MM.1S (cell line): ENCODE measurements at regions not wholly inside any gene's neighbourhood (a gene's known extent, or its start where the extent isn't known, plus 50 kb on each side); places are given as distances from the start of the nearest gene placed in this dataset.

ENCODE experiments used
- DNase-seq: peaks from one replicate; pipeline ENCODE4 v3.0.0-alpha.2; 2015
- H2AFZ ChIP-seq: fragments of 300-600 bp; sonication (generic); 2 replicates; pipeline ENCODE4 v1.6.0; 2016; ENCODE audit warnings: antibody characterized with exemption, low read length
- H3F3A ChIP-seq: fragments of 300-600 bp; sonication (generic); 2 replicates; pipeline ENCODE4 v1.6.1; 2016; ENCODE audit warnings: mild to moderate bottlenecking, antibody characterized with exemption, low read length, moderate library complexity, mixed read lengths; ENCODE audit not compliant: insufficient read depth
- H3K27ac ChIP-seq: fragments of 300-600 bp; sonication (generic); 2 replicates; pipeline ENCODE4 v1.5.1; 2016; ENCODE audit warnings: mild to moderate bottlenecking, low read length
- H3K27me3 ChIP-seq: fragments of 300-600 bp; sonication (generic); replicated peaks from 2 replicates; pipeline ENCODE4 v1.6.0; 2016; ENCODE audit warnings: low read length; ENCODE audit not compliant: insufficient read depth
- H3K36me3 ChIP-seq: fragments of 300-600 bp; sonication (generic); replicated peaks from 2 replicates; pipeline ENCODE4 v1.6.1; 2016; ENCODE audit warnings: mild to moderate bottlenecking, low read length, mixed read lengths; ENCODE audit not compliant: insufficient read depth
- H3K4me1 ChIP-seq: fragments of 300-600 bp; sonication (generic); 2 replicates; pipeline ENCODE4 v1.6.1; 2016; ENCODE audit warnings: low read length, mixed read lengths
- H3K4me2 ChIP-seq: fragments of 300-600 bp; sonication (generic); 2 replicates; pipeline ENCODE4 v1.6.0; 2016; ENCODE audit warnings: low read depth, low read length
- H3K4me3 ChIP-seq: fragments of 300-600 bp; sonication (generic); 2 replicates; pipeline ENCODE4 v1.5.1; 2016; ENCODE audit warnings: low read length, mixed read lengths
- H3K79me2 ChIP-seq: fragments of 300-600 bp; sonication (generic); 2 replicates; pipeline ENCODE4 v1.6.1; 2016; ENCODE audit warnings: mixed run types, low read length, mixed read lengths
- H3K9ac ChIP-seq: fragments of 300-600 bp; sonication (generic); 2 replicates; pipeline ENCODE4 v1.6.1; 2016; ENCODE audit warnings: low read length, mixed read lengths
- H3K9me2 ChIP-seq: fragments of 300-600 bp; sonication (generic); replicated peaks from 2 replicates; pipeline ENCODE4 v1.6.1; 2016; ENCODE audit warnings: mild to moderate bottlenecking, low read length, mixed read lengths; ENCODE audit not compliant: insufficient read depth
- H3K9me3 ChIP-seq: fragments of 300-600 bp; sonication (generic); replicated peaks from 2 replicates; pipeline ENCODE4 v1.6.1; 2016; ENCODE audit warnings: mild to moderate bottlenecking, low read length, mixed read lengths; ENCODE audit not compliant: insufficient read depth
- H4K20me1 ChIP-seq: fragments of 300-600 bp; sonication (generic); 2 replicates; pipeline ENCODE4 v1.6.1; 2016; ENCODE audit warnings: mild to moderate bottlenecking, low read length, moderate library complexity, mixed read lengths; ENCODE audit not compliant: insufficient read depth
- CTCF ChIP-seq: fragments of 300-600 bp; sonication (generic); IDR thresholded peaks from 2 replicates; pipeline ENCODE4 v1.5.1; 2016; ENCODE audit warnings: antibody characterized with exemption, low read length, mixed read lengths
- EZH2 ChIP-seq: fragments of 300-600 bp; sonication (generic); optimal IDR thresholded peaks from 2 replicates; pipeline ENCODE3; 2017; ENCODE audit warnings: low read depth, mild to moderate bottlenecking, antibody characterized with exemption, low read length, mixed read lengths
- EZH2phosphoT487 ChIP-seq: fragments of 300-600 bp; sonication (generic); IDR thresholded peaks from 2 replicates; pipeline ENCODE4 v1.6.1; 2018; ENCODE audit warnings: antibody characterized with exemption, low read length

GRCh38 chr7:131858611-131859010, 302.2 kb upstream of the PODXL start:
- Histone ChIP-seq H3K9me2 (no peaks in the 10 kb centered on the region), H3K4me1 (no peaks in the 10 kb centered on the region), H3F3A (no peaks in the 10 kb centered on the region), H3K27me3 (no peaks in the 10 kb centered on the region), H3K27ac (no peak overlapping the region), H3K36me3 (no peaks in the 10 kb centered on the region), H3K4me2 (no peak overlapping the region), H3K79me2 (no peaks in the 10 kb centered on the region), H4K20me1 (0 out of 2 replicates have a peak, but pooled peaks cover 2% of the 10 kb centered on the region), H3K4me3 (no peak overlapping the region), H2AFZ (no peak overlapping the region), H3K9ac (no peak overlapping the region), H3K9me3 (no peaks in the 10 kb centered on the region)
- no peak for TF ChIP-seq CTCF
- TF ChIP-seq EZH2, result no peak
- TF ChIP-seq EZH2phosphoT487, result no peak
- no peak for DNase-seq

GRCh38 chr7:131849472-131849871, 293.0 kb upstream of the PODXL start:
- no peak for TF ChIP-seq EZH2
- no peak for TF ChIP-seq EZH2phosphoT487
- TF ChIP-seq CTCF, result no peak
- Histone ChIP-seq H3K4me2 (no peak overlapping the region), H2AFZ (no peak overlapping the region), H3K27me3 (no peaks in the 10 kb centered on the region), H3K4me1 (no peaks in the 10 kb centered on the region), H3K9me2 (no peaks in the 10 kb centered on the region), H3K27ac (no peak overlapping the region), H3K4me3 (no peak overlapping the region), H3K79me2 (no peaks in the 10 kb centered on the region), H3F3A (no peaks in the 10 kb centered on the region), H3K36me3 (no peaks in the 10 kb centered on the region), H4K20me1 (no peaks in the 10 kb centered on the region), H3K9ac (no peak overlapping the region), H3K9me3 (no peaks in the 10 kb centered on the region)
- DNase-seq, result no peak

DNA sequence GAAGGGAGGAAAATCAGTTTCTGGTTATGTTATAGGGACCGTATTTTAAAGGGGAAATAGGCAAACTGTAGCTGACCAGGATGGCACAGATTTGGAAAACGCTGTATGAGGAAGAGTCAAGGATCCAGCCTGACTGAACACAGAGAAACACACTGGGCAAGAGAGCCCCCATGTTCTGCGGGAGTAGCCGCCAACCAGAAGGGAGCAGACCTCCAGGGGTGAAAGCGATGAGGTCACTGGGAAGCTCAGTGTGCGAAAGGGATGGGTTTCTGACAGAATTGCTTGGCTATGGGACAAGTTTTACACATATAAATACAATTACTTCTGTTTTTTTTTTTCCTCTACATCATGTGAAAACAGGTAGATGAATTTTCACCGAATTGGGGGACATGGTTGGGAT, 291.6 kb upstream of the PODXL start:
- no peak overlapping the region for H3K9ac ChIP-seq
- no peaks in the 10 kb centered on the region for H4K20me1 ChIP-seq
- no peaks in the 10 kb centered on the region for H3K79me2 ChIP-seq
- H3F3A ChIP-seq, result no peaks in the 10 kb centered on the region
- no peak overlapping the region for H2AFZ ChIP-seq
- no peaks in the 10 kb centered on the region for H3K9me3 ChIP-seq
- H3K27me3 ChIP-seq, result no peaks in the 10 kb centered on the region
- no peak overlapping the region for H3K4me2 ChIP-seq
- no peak overlapping the region for H3K27ac ChIP-seq
- DNase-seq, result no peak
- H3K4me3 ChIP-seq, result no peak overlapping the region
- no peaks in the 10 kb centered on the region for H3K4me1 ChIP-seq
- TF ChIP-seq EZH2phosphoT487, result no peak
- no peak for TF ChIP-seq CTCF
- no peak for TF ChIP-seq EZH2
- no peaks in the 10 kb centered on the region for H3K9me2 ChIP-seq
- H3K36me3 ChIP-seq, result no peaks in the 10 kb centered on the region
